ENCODE measurements at regions not wholly inside any gene's neighbourhood (a gene's known extent, or its start where the extent isn't known, plus 50 kb on each side); places are given as distances from the start of the nearest gene placed in this dataset.

DNA sequence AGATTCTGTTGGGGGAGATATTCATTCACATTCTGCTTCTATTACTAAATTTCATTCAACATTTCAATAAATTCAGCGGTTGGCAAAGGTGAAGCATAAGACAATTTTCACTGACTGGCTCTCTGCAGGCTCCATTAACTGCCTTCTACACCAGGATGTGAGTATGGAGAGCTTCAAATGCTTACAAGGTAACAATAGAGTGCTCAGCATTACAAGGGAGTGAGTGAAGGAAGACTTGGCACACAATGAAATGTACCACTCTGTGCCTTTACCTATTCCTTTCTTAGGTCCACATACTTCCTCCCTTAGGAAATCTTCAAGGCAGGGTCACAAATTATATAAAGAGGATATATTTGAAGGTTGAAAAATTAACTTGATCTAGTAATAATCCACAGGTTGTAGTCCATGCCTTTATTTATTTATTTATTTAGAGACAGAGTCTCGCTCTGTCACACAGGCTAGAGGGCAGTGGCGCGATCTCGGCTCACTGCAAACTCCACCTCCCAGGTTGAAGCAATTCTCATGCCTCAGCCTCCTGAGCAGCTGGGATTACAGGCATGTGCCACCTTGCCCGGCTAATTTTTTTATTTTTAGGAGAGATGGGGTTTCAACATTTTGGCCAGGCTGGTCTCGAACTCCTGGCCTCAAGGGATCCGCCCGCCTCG, 76.6 kb upstream of the FAM169A start:
- Histone ChIP-seq H3K4me1 (peaks cover 0 to 1% (median 0%) of the 10 kb centered on the region in 4 donors), H3K27ac (no peak overlapping the region), H3K4me3 (no peak overlapping the region), H3K9me3 (no peaks in the 10 kb centered on the region), H3K27me3 (no peaks in the 10 kb centered on the region), H3K36me3 (no peaks in the 10 kb centered on the region)
- intact Hi-C loops (cut with DNase I; ENCODE audit: low total_unique reads), result no loop called here
- TF ChIP-seq, protein P1, sequence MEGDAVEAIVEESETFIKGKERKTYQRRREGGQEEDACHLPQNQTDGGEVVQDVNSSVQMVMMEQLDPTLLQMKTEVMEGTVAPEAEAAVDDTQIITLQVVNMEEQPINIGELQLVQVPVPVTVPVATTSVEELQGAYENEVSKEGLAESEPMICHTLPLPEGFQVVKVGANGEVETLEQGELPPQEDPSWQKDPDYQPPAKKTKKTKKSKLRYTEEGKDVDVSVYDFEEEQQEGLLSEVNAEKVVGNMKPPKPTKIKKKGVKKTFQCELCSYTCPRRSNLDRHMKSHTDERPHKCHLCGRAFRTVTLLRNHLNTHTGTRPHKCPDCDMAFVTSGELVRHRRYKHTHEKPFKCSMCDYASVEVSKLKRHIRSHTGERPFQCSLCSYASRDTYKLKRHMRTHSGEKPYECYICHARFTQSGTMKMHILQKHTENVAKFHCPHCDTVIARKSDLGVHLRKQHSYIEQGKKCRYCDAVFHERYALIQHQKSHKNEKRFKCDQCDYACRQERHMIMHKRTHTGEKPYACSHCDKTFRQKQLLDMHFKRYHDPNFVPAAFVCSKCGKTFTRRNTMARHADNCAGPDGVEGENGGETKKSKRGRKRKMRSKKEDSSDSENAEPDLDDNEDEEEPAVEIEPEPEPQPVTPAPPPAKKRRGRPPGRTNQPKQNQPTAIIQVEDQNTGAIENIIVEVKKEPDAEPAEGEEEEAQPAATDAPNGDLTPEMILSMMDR (IDR thresholded peaks at IDR 0.05), result no peak
- DNase-seq, result no peak

- Histone ChIP-seq H3K4me1 (no peaks in the 10 kb centered on the region), H3K36me3 (no peaks in the 10 kb centered on the region), H3K27me3 (no peaks in the 10 kb centered on the region), H3K9me3 (no peaks in the 10 kb centered on the region), H3K4me3 (no peak overlapping the region), H3K27ac (no peak overlapping the region)
- TF ChIP-seq, protein P1 (IDR thresholded peaks at IDR 0.05), result no peak
- no peak for DNase-seq
- intact Hi-C loops (cut with DNase I; ENCODE audit: low total_unique reads), result no loop called here
These were observed 74.7 kb upstream of the FAM169A start for GRCh38 chr5:74940782-74941353.

GRCh38 chr5:74938250-74938933, 72.2 kb upstream of the FAM169A start:
- peaks cover 0 to 5% (median 0%) of the 10 kb centered on the region in 4 donors for H3K4me1 ChIP-seq
- H3K36me3 ChIP-seq, result no peaks in the 10 kb centered on the region
- no peak for DNase-seq
- no peaks in the 10 kb centered on the region for H3K9me3 ChIP-seq
- intact Hi-C loops (cut with DNase I; ENCODE audit: low total_unique reads), result no loop called here
- peaks cover 0 to 3% of the 10 kb centered on the region in 2 donors for H3K27me3 ChIP-seq
- H3K4me3 ChIP-seq, result no peak overlapping the region
- TF ChIP-seq, protein P1 (IDR thresholded peaks at IDR 0.05), result no peak
- no peak overlapping the region for H3K27ac ChIP-seq

- no peak overlapping the region for H3K4me3 ChIP-seq
- no peaks in the 10 kb centered on the region for H3K9me3 ChIP-seq
- intact Hi-C loops (cut with DNase I; ENCODE audit: low total_unique reads), result no loop called here
These were observed 69.5 kb upstream of the FAM169A start for GRCh38 chr5:74935752-74936091.

GRCh38 chr5:74934949-74935751, 69.0 kb upstream of the FAM169A start:
- no peak for DNase-seq
- no peaks in the 10 kb centered on the region for H3K36me3 ChIP-seq
- intact Hi-C loops (cut with DNase I; ENCODE audit: low total_unique reads), result no loop called here

More at GRCh38 chr5:74935752-74936091, 69.5 kb upstream of the FAM169A start:
- no peaks in the 10 kb centered on the region for H3K36me3 ChIP-seq
- H3K4me1 ChIP-seq, result peaks cover 0 to 5% (median 0%) of the 10 kb centered on the region in 4 donors
- DNase-seq, result no peak
- H3K27ac ChIP-seq, result no peak overlapping the region
- H3K27me3 ChIP-seq, result peaks cover 0 to 7% of the 10 kb centered on the region in 2 donors
- TF ChIP-seq, protein P1 (IDR thresholded peaks at IDR 0.05), result no peak

More at GRCh38 chr5:74934949-74935751, 69.0 kb upstream of the FAM169A start:
- peaks cover 0 to 7% of the 10 kb centered on the region in 2 donors for H3K27me3 ChIP-seq
- TF ChIP-seq, protein P1 (IDR thresholded peaks at IDR 0.05), result peak in 1 of 2 experiments; percentile 18
- H3K4me3 ChIP-seq, result no peak overlapping the region
- H3K27ac ChIP-seq, result no peak overlapping the region
- H3K4me1 ChIP-seq, result peaks cover 0 to 5% (median 0%) of the 10 kb centered on the region in 4 donors
- no peaks in the 10 kb centered on the region for H3K9me3 ChIP-seq

Measured in tibial artery (tissue), 4 donors.